Astrocyte (in vitro differentiated cells and primary cell): ENCODE measurements at regions not wholly inside any gene's neighbourhood (a gene's known extent, or its start where the extent isn't known, plus 50 kb on each side); places are given as distances from the start of the nearest gene placed in this dataset.

Experiments
- CTCF ChIP-seq: IDR thresholded peaks from 2 replicates; pipeline ENCODE4 v1.5.1; 2011; ENCODE audit warnings: low read depth, mild to moderate bottlenecking, inconsistent platforms, low read length, moderate library complexity; ENCODE audit not compliant: insufficient read depth
- EZH2 ChIP-seq: IDR thresholded peaks from 2 replicates; pipeline ENCODE4 v1.6.1; 2012; ENCODE audit warnings: mild to moderate bottlenecking, low read length, inconsistent platforms; ENCODE audit not compliant: insufficient read depth

GRCh38 chr9:21558079-21558478 lies 76.0 kb upstream of the IFNE start:
- TF ChIP-seq EZH2 (no peak), CTCF (no peak)
